SU-DHL-6 (cell line): ENCODE measurements at regions not wholly inside any gene's neighbourhood (a gene's known extent, or its start where the extent isn't known, plus 50 kb on each side); places are given as distances from the start of the nearest gene placed in this dataset.

Experiments used
- CTCF ChIP-seq: fragments of 200-600 bp; sonication (generic); IDR thresholded peaks from one replicate; pipeline ENCODE4 v1.5.1; 2017; ENCODE audit warnings: antibody characterized with exemption, mild to moderate bottlenecking, low read length, moderate library complexity; ENCODE audit not compliant: insufficient read depth, poor library complexity, severe bottlenecking
- EZH2phosphoT487 ChIP-seq: fragments of 200-600 bp; sonication (generic), shearing (Covaris generic); conservative IDR thresholded peaks from 2 replicates; pipeline ENCODE4 v1.6.1; 2018; ENCODE audit warnings: mild to moderate bottlenecking, antibody characterized with exemption, low read length, moderate library complexity, mixed read lengths

- TF ChIP-seq CTCF, result no peak
- TF ChIP-seq EZH2phosphoT487, result no peak
Observed at GRCh38 chr2:126790987-126791780, 107.5 kb upstream of the TEX51 start.
